MCF 10A (cell line): ENCODE measurements at regions not wholly inside any gene's neighbourhood (a gene's known extent, or its start where the extent isn't known, plus 50 kb on each side); places are given as distances from the start of the nearest gene placed in this dataset.

ENCODE experiments used
- BruUV-seq: library from RNA; stranded (reverse); fragments of 400-500 nt; replicated peaks from 2 replicates; lab custom pipeline; 2021; lab: Mats Ljungman, UMichigan
- CTCF ChIA-PET: fragments of 300-600 bp; sonication (Branson Sonifier 250); formaldehyde crosslinking; extraction: SDS; loops from one replicate; lab custom pipeline; 2021; ENCODE audit warnings: antibody characterized with exemption, inconsistent platforms; lab: Yijun Ruan, JAX
- POLR2A ChIA-PET: fragments of 300-600, 350-650 bp; sonication (Branson Sonifier 250); formaldehyde crosslinking; extraction: SDS; loops from one replicate; lab custom pipeline; 2020; ENCODE audit warnings: antibody characterized with exemption, inconsistent platforms; lab: Yijun Ruan, JAX
- DNase-seq: peaks from one replicate; pipeline ENCODE4 v3.0.0-alpha.2; 2018; ENCODE audit not compliant: unreplicated experiment
- H3K27ac Mint-ChIP-seq: one replicate; pipeline ENCODE4 v1.8.0; 2022; ENCODE audit warnings: mild to moderate bottlenecking, low read depth, mixed read lengths; ENCODE audit not compliant: unreplicated experiment
- H3K27me3 Mint-ChIP-seq: one replicate; pipeline ENCODE4 v1.8.0; 2022; ENCODE audit warnings: mixed read lengths; ENCODE audit not compliant: insufficient read depth, unreplicated experiment
- H3K36me3 Mint-ChIP-seq: one replicate; pipeline ENCODE4 v1.8.0; 2022; ENCODE audit warnings: mild to moderate bottlenecking, moderate library complexity, mixed read lengths; ENCODE audit not compliant: insufficient read depth, unreplicated experiment
- H3K4me1 Mint-ChIP-seq: one replicate; pipeline ENCODE4 v1.8.0; 2022; ENCODE audit warnings: mixed read lengths; ENCODE audit not compliant: insufficient read depth, unreplicated experiment
- H3K4me3 Mint-ChIP-seq: one replicate; pipeline ENCODE4 v1.8.0; 2022; ENCODE audit warnings: mild to moderate bottlenecking, moderate library complexity, mixed read lengths; ENCODE audit not compliant: unreplicated experiment
- H3K9me3 Mint-ChIP-seq: one replicate; pipeline ENCODE4 v1.8.0; 2022; ENCODE audit warnings: mixed read lengths; ENCODE audit not compliant: unreplicated experiment
- intact Hi-C: fragments of 100-400 bp; cut with micrococcal nuclease; formaldehyde crosslinking; loops from 2 replicates; pipeline ENCODE4 v1.14.1; 2022
- TF ChIP-seq, protein P1 (sequence below): fragments of 200-600 bp; IDR thresholded peaks from one replicate; pipeline ENCODE4 v1.8.0; 2022; ENCODE audit warnings: antibody characterized with exemption, mild to moderate bottlenecking; ENCODE audit not compliant: unreplicated experiment

DNA sequence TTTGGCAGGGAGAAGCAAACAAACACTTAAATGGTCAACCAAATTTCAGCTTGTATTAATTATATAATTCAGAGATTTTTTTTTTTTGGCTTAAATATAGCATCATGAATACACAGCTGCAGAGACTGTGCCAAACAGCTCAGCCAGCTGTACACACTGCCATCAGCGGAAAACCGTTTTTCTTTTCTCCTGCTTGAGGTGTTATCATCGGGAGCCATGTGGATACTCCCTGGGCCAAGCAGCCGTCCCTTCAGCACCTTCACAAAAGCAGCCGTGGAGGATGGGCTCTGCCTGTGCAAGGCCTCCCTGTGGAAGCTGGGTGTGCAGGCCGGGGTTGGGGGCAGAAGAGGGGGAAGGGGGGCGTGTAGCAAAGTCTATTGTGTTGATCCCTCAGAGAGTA, 85.0 kb downstream of the NUF2 start:
- Mint-ChIP-seq H3K27me3 (no peaks in the 10 kb centered on the region), H3K9me3 (no peaks in the 10 kb centered on the region), H3K4me3 (no peak overlapping the region), H3K27ac (no peak overlapping the region), H3K36me3 (no peaks in the 10 kb centered on the region), H3K4me1 (peaks cover 8% of the 10 kb centered on the region)
- DNase-seq = no peak
- BruUV-seq = no TSS peak
- TF ChIP-seq, protein P1, sequence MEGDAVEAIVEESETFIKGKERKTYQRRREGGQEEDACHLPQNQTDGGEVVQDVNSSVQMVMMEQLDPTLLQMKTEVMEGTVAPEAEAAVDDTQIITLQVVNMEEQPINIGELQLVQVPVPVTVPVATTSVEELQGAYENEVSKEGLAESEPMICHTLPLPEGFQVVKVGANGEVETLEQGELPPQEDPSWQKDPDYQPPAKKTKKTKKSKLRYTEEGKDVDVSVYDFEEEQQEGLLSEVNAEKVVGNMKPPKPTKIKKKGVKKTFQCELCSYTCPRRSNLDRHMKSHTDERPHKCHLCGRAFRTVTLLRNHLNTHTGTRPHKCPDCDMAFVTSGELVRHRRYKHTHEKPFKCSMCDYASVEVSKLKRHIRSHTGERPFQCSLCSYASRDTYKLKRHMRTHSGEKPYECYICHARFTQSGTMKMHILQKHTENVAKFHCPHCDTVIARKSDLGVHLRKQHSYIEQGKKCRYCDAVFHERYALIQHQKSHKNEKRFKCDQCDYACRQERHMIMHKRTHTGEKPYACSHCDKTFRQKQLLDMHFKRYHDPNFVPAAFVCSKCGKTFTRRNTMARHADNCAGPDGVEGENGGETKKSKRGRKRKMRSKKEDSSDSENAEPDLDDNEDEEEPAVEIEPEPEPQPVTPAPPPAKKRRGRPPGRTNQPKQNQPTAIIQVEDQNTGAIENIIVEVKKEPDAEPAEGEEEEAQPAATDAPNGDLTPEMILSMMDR = no peak
- CTCF ChIA-PET = interaction anchor here (0.7 to 1.0 kb wide), 4 partner anchors 407 to 1851 kb away, joined by 3 read pairs; no protein-coding TSS in a partner anchor
- intact Hi-C loops = no loop called here
- POLR2A ChIA-PET = no interaction called here

- TF ChIP-seq, protein P1 = no peak
- Mint-ChIP-seq H3K27me3 (no peaks in the 10 kb centered on the region), H3K9me3 (no peaks in the 10 kb centered on the region), H3K27ac (no peak overlapping the region), H3K4me3 (no peak overlapping the region), H3K36me3 (no peaks in the 10 kb centered on the region), H3K4me1 (peaks cover 8% of the 10 kb centered on the region)
- no TSS peak for BruUV-seq
- ChIA-PET CTCF (interaction anchor here (0.6 to 1.3 kb wide), 8 partner anchors 9 to 1175 kb away, joined by 3 to 5 read pairs (median 3); no protein-coding TSS in a partner anchor), POLR2A (no interaction called here)
- intact Hi-C loops = no loop called here
- no peak for DNase-seq
These were observed 86.5 kb downstream of the NUF2 start for GRCh38 chr1:163408262-163408661.

GRCh38 chr1:163410073-163410999, 88.6 kb downstream of the NUF2 start:
- intact Hi-C loops = loop anchor here (1.0 to 10.0 kb wide), 7 partner anchors 49 to 1733 kb away; no protein-coding TSS in a partner anchor
- H3K4me3 Mint-ChIP-seq = peak overlapping the region; percentile 26
- TF ChIP-seq, protein P1 = peak; percentile 91
- BruUV-seq = no TSS peak
- no peak overlapping the region for H3K27ac Mint-ChIP-seq
- no peaks in the 10 kb centered on the region for H3K9me3 Mint-ChIP-seq
- H3K4me1 Mint-ChIP-seq = peaks cover 8% of the 10 kb centered on the region
- ChIA-PET POLR2A (interaction anchor here (0.5 to 0.6 kb wide), 2 partner anchors 30 to 44 kb away, joined by 3 to 4 read pairs; no protein-coding TSS in a partner anchor), CTCF (interaction anchor here (0.6 to 5.0 kb wide), 51 partner anchors 8 to 1958 kb away, joined by 3 to 34 read pairs (median 3); no protein-coding TSS in a partner anchor)
- no peaks in the 10 kb centered on the region for H3K36me3 Mint-ChIP-seq
- H3K27me3 Mint-ChIP-seq = peaks cover 8% of the 10 kb centered on the region
- peak; percentile 75 for DNase-seq

- Mint-ChIP-seq H3K36me3 (no peaks in the 10 kb centered on the region), H3K9me3 (no peaks in the 10 kb centered on the region), H3K4me3 (no peak overlapping the region), H3K4me1 (peaks cover 8% of the 10 kb centered on the region), H3K27me3 (peaks cover 15% of the 10 kb centered on the region), H3K27ac (no peak overlapping the region)
- DNase-seq = no peak
- intact Hi-C loops = loop anchor here (10.0 kb wide), 1 partner anchor 293 kb away; no protein-coding TSS in a partner anchor
- POLR2A ChIA-PET = no interaction called here
- TF ChIP-seq, protein P1 = no peak
- CTCF ChIA-PET = interaction anchor here (0.6 to 5.0 kb wide), 7 partner anchors 9 to 1660 kb away, joined by 3 to 34 read pairs (median 4); no protein-coding TSS in a partner anchor
- no TSS peak for BruUV-seq
These were observed 90.5 kb downstream of the NUF2 start for GRCh38 chr1:163412221-163412620.
